ENCODE measurements at regions not wholly inside any gene's neighbourhood (a gene's known extent, or its start where the extent isn't known, plus 50 kb on each side); places are given as distances from the start of the nearest gene placed in this dataset.

DNA sequence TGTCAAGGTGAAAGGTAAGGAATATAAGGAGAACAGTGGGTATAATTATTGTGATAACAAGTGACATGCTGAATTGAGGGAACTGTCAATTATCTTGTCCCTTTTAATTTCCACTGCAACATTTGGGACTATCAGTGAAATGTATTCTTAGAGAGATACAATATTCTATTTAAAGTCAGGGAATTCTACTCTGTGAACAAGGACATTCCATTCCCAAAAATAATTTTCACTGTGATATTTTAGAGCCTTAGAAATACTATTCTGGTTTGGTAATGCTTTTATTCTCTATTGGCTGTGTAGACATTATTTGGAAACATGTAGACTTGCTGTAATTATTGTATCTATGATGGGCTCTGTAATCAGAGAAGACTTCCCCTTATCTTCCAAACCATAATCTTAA is 248.0 kb upstream of the PCSK5 start:
- no peak for DNase-seq (ENCODE audit: low read depth)
- H3K4me3 ChIP-seq (ENCODE audit: control insufficient read depth, low read depth, low read length): no peak overlapping the region
- TF ChIP-seq, protein P1, sequence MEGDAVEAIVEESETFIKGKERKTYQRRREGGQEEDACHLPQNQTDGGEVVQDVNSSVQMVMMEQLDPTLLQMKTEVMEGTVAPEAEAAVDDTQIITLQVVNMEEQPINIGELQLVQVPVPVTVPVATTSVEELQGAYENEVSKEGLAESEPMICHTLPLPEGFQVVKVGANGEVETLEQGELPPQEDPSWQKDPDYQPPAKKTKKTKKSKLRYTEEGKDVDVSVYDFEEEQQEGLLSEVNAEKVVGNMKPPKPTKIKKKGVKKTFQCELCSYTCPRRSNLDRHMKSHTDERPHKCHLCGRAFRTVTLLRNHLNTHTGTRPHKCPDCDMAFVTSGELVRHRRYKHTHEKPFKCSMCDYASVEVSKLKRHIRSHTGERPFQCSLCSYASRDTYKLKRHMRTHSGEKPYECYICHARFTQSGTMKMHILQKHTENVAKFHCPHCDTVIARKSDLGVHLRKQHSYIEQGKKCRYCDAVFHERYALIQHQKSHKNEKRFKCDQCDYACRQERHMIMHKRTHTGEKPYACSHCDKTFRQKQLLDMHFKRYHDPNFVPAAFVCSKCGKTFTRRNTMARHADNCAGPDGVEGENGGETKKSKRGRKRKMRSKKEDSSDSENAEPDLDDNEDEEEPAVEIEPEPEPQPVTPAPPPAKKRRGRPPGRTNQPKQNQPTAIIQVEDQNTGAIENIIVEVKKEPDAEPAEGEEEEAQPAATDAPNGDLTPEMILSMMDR (IDR thresholded peaks at IDR 0.05; ENCODE audit: control insufficient read depth, insufficient read depth, low read depth, low read length, missing control alignments): no peak

DNA sequence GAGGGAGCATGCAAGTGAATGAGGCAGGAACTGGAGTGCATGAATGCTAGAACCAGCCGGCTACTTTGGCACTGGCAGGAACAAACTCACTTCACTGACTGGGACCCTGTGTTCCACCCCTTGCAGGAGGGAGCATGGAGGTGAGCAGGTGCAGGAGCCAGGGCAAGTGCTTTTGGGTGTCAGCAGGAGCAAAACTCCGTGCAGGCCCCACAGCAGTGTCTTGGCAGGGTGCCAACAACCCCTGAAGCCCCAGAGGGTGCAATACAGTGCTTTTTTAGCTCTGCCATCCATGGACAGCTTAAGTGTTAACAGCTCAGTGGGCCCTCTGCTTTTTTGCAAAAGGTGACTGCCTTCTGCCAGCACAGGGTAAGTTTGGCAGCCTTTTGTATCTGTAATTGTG is 245.8 kb upstream of the PCSK5 start:
- TF ChIP-seq, protein P1 (IDR thresholded peaks at IDR 0.05; ENCODE audit: control insufficient read depth, insufficient read depth, low read depth, low read length, missing control alignments): no peak
- H3K4me3 ChIP-seq (ENCODE audit: control insufficient read depth, low read depth, low read length): no peak overlapping the region
- no peak for DNase-seq (ENCODE audit: low read depth)

DNA sequence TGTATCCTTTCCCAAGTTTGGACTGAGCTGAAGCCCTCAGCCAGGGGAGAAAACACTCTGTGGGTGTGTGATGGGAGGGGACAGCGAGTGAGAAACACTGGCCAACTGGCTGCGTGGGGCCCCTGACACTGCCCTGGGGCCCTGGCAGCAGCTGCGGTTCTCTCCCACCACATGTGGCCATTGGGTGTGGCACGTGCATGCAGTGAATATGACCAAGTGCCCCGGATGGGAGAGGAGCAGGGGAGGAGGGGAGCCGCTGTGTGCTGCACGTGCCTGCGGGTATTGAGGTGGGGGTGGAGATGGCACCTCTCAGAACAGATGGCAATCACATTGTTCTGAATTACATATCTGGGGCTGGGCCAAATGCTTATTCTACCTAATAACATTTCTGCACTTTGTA is 242.4 kb upstream of the PCSK5 start:
- TF ChIP-seq, protein P1 (IDR thresholded peaks at IDR 0.05; ENCODE audit: control insufficient read depth, insufficient read depth, low read depth, low read length, missing control alignments): no peak
- H3K4me3 ChIP-seq (ENCODE audit: control insufficient read depth, low read depth, low read length): no peak overlapping the region
- DNase-seq (ENCODE audit: low read depth): no peak

DNA sequence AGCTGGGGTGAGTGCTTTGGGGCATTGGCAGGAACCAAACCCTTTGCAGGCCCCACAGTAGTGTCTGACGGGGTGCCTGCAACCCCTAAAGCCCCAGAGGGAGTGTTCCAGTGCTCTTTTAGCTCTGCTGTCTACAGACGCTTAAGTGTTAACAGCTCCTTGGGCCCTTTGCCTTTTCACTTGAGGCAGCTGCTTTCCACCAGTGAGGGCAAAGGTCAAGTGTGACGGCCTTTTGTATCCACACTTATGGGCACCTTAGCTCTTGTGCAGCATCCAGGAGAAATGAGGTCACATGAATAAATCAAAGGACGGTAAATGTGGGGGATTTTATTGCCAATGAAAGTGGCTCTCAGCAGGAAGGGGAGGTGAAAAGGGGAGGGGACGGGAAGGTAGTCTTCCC is 241.4 kb upstream of the PCSK5 start:
- DNase-seq (ENCODE audit: low read depth): no peak
- TF ChIP-seq, protein P1 (IDR thresholded peaks at IDR 0.05; ENCODE audit: control insufficient read depth, insufficient read depth, low read depth, low read length, missing control alignments): no peak
- no peak overlapping the region for H3K4me3 ChIP-seq (ENCODE audit: control insufficient read depth, low read depth, low read length)

DNA sequence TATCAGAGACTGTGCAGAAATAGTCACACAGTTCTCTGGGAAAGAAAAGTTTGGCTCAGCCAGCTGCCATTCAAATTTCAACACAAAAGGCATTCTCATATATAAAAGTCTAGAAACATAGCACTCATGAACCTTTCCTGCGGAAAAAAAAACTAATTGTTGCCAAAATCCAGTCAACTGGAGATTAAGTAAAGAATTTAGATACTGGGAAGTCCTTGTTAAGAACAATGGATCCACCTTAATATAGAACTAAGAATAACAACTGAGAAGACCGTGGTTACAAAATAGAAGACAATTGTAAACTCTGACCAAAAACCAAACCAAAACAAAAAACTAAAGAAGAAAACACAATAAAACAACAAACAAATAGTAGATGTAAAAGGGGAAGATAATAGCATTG is 238.8 kb upstream of the PCSK5 start:
- TF ChIP-seq, protein P1 (IDR thresholded peaks at IDR 0.05; ENCODE audit: control insufficient read depth, insufficient read depth, low read depth, low read length, missing control alignments): no peak

DNA sequence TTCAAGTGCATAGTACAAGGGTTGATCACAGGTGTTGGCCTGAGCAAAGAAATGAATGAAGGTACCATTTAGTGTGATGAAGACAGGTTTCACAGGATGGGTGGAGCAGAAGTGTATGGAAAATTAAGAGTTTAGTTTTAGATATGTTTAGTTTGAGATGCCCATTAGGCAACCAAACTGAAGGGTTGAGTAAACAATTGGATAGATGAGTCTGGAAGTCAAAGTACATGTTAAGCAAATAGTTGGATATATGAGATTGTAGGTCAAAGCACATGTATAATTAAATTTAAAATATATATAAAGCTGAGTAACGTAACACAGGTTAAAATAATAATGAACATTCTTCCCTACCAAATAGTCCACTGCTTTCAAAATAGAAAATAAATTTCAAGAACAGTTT is 237.1 kb upstream of the PCSK5 start:
- TF ChIP-seq, protein P1 (IDR thresholded peaks at IDR 0.05; ENCODE audit: control insufficient read depth, insufficient read depth, low read depth, low read length, missing control alignments): no peak
- H3K4me3 ChIP-seq (ENCODE audit: control insufficient read depth, low read depth, low read length): no peak overlapping the region
- DNase-seq (ENCODE audit: low read depth): no peak

More for the DNA sequence above, 238.8 kb upstream of the PCSK5 start:
- no peak for DNase-seq (ENCODE audit: low read depth)
- no peak overlapping the region for H3K4me3 ChIP-seq (ENCODE audit: control insufficient read depth, low read depth, low read length)

DNA sequence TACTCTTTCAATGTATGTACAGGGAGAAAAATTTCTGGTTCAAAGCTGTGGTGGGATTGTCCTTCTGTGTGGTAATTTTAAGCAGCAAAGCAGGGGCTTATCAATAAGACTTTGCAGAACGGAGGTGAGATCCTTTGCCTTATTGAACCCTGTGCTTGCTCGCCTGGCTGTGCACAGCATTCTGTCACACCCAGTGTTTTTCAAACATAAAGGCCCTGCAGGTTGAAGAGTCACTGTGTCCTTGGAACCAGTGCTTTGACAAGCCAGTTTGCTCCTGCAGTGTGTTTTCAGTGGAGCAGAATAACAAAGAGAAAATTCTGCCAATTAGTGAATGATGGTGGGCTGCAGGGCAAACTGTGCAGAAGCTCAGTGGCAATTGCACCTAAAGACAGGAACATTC is 236.7 kb upstream of the PCSK5 start:
- no peak for DNase-seq (ENCODE audit: low read depth)
- H3K4me3 ChIP-seq (ENCODE audit: control insufficient read depth, low read depth, low read length): no peak overlapping the region
- TF ChIP-seq, protein P1 (IDR thresholded peaks at IDR 0.05; ENCODE audit: control insufficient read depth, insufficient read depth, low read depth, low read length, missing control alignments): no peak
